ENCODE measurements at regions not wholly inside any gene's neighbourhood (a gene's known extent, or its start where the extent isn't known, plus 50 kb on each side); places are given as distances from the start of the nearest gene placed in this dataset.
"Not testable (repeated sequence)": the region's sequence is repeated elsewhere in the genome, so short reads cannot be mapped to it uniquely, and the experiment has no call there.

GRCh38 chr4:103996064-103996463, 276.3 kb upstream of the TACR3 start:
- Mint-ChIP-seq H3K27me3 (no peaks in the 10 kb centered on the region), H3K9me3 (peaks cover 2 to 18% of the 10 kb centered on the region in 2 donors), H3K27ac (no peak overlapping the region), H3K4me3 (no peak overlapping the region), H3K4me1 (ENCODE audit: low read depth in 2 of 2) (no peaks in the 10 kb centered on the region), H3K36me3 (ENCODE audit: insufficient read depth) (no peaks in the 10 kb centered on the region)
- DNase-seq, result no peak
- no peak for ATAC-seq (replicated peaks)

- Mint-ChIP-seq H3K4me3 (no peak overlapping the region), H3K9me3 (peaks cover 0 to 22% of the 10 kb centered on the region in 2 donors), H3K4me1 (ENCODE audit: low read depth in 2 of 2) (no peaks in the 10 kb centered on the region), H3K27ac (no peak overlapping the region), H3K36me3 (ENCODE audit: insufficient read depth) (no peaks in the 10 kb centered on the region), H3K27me3 (no peaks in the 10 kb centered on the region)
- DNase-seq, result no peak
- no peak for ATAC-seq (replicated peaks)
Observed at GRCh38 chr4:103994059-103994458, 274.3 kb upstream of the TACR3 start.

GRCh38 chr4:103982454-103982853, 262.7 kb upstream of the TACR3 start:
- no peak for ATAC-seq (replicated peaks)

GRCh38 chr4:103948244-103949018, 228.6 kb upstream of the TACR3 start:
- DNase-seq (no peak), ATAC-seq (replicated peaks) (no peak)
- H3K4me1 Mint-ChIP-seq (ENCODE audit: low read depth in 2 of 2), result no peaks in the 10 kb centered on the region
- no peak overlapping the region for H3K27ac Mint-ChIP-seq
- H3K4me3 Mint-ChIP-seq, result no peak overlapping the region
- H3K36me3 Mint-ChIP-seq (ENCODE audit: insufficient read depth), result no peaks in the 10 kb centered on the region
- H3K27me3 Mint-ChIP-seq, result no peaks in the 10 kb centered on the region
- H3K9me3 Mint-ChIP-seq, result no peaks in the 10 kb centered on the region

More at GRCh38 chr4:103982454-103982853, 262.7 kb upstream of the TACR3 start:
- Mint-ChIP-seq H3K4me1 (ENCODE audit: low read depth in 2 of 2) (no peaks in the 10 kb centered on the region), H3K9me3 (peaks cover 0 to 8% of the 10 kb centered on the region in 2 donors), H3K27me3 (no peaks in the 10 kb centered on the region), H3K27ac (no peak overlapping the region), H3K36me3 (ENCODE audit: insufficient read depth) (no peaks in the 10 kb centered on the region), H3K4me3 (no peak overlapping the region)
- no peak for DNase-seq

- no peaks in the 10 kb centered on the region for H3K4me1 Mint-ChIP-seq (ENCODE audit: low read depth in 2 of 2)
- no peak overlapping the region for H3K4me3 Mint-ChIP-seq
- ATAC-seq (replicated peaks), result no peak
Observed at GRCh38 chr4:103947617-103948016, 227.8 kb upstream of the TACR3 start.

GRCh38 chr4:103946621-103947268, 227.0 kb upstream of the TACR3 start:
- not testable (repeated sequence) for H3K9me3 Mint-ChIP-seq; DNase-seq; H3K36me3 Mint-ChIP-seq (ENCODE audit: insufficient read depth); ATAC-seq (replicated peaks); H3K27me3 Mint-ChIP-seq; H3K4me1 Mint-ChIP-seq (ENCODE audit: low read depth in 2 of 2); H3K4me3 Mint-ChIP-seq; H3K27ac Mint-ChIP-seq

More at GRCh38 chr4:103947617-103948016, 227.8 kb upstream of the TACR3 start:
- DNase-seq, result no peak
- no peaks in the 10 kb centered on the region for H3K9me3 Mint-ChIP-seq
- H3K36me3 Mint-ChIP-seq (ENCODE audit: insufficient read depth), result no peaks in the 10 kb centered on the region
- no peak overlapping the region for H3K27ac Mint-ChIP-seq
- no peaks in the 10 kb centered on the region for H3K27me3 Mint-ChIP-seq

GRCh38 chr4:103938488-103938887, 218.7 kb upstream of the TACR3 start:
- DNase-seq, result no peak
- no peaks in the 10 kb centered on the region for H3K27me3 Mint-ChIP-seq
- no peak for ATAC-seq (replicated peaks)
- H3K4me1 Mint-ChIP-seq (ENCODE audit: low read depth in 2 of 2), result no peaks in the 10 kb centered on the region
- H3K4me3 Mint-ChIP-seq, result no peak overlapping the region
- H3K9me3 Mint-ChIP-seq, result peaks cover 0 to 3% of the 10 kb centered on the region in 2 donors
- H3K27ac Mint-ChIP-seq, result no peak overlapping the region
- no peaks in the 10 kb centered on the region for H3K36me3 Mint-ChIP-seq (ENCODE audit: insufficient read depth)

GRCh38 chr4:103936653-103937145, 216.9 kb upstream of the TACR3 start:
- no peak overlapping the region for H3K4me3 Mint-ChIP-seq
- no peaks in the 10 kb centered on the region for H3K36me3 Mint-ChIP-seq (ENCODE audit: insufficient read depth)
- no peaks in the 10 kb centered on the region for H3K9me3 Mint-ChIP-seq
- DNase-seq (no peak), ATAC-seq (replicated peaks) (no peak)
- no peaks in the 10 kb centered on the region for H3K27me3 Mint-ChIP-seq
- H3K4me1 Mint-ChIP-seq (ENCODE audit: low read depth in 2 of 2), result no peaks in the 10 kb centered on the region
- H3K27ac Mint-ChIP-seq, result no peak overlapping the region

- ATAC-seq (replicated peaks) (no peak), DNase-seq (no peak)
- H3K4me3 Mint-ChIP-seq, result no peak overlapping the region
- no peaks in the 10 kb centered on the region for H3K36me3 Mint-ChIP-seq (ENCODE audit: insufficient read depth)
- no peaks in the 10 kb centered on the region for H3K27me3 Mint-ChIP-seq
- H3K27ac Mint-ChIP-seq, result no peak overlapping the region
- no peaks in the 10 kb centered on the region for H3K4me1 Mint-ChIP-seq (ENCODE audit: low read depth in 2 of 2)
- no peaks in the 10 kb centered on the region for H3K9me3 Mint-ChIP-seq
Observed at GRCh38 chr4:103934178-103934789, 214.5 kb upstream of the TACR3 start.

GRCh38 chr4:103928370-103928769, 208.6 kb upstream of the TACR3 start:
- no peak overlapping the region for H3K27ac Mint-ChIP-seq
- ATAC-seq (replicated peaks) (no peak), DNase-seq (no peak)
- no peaks in the 10 kb centered on the region for H3K36me3 Mint-ChIP-seq (ENCODE audit: insufficient read depth)
- H3K4me1 Mint-ChIP-seq (ENCODE audit: low read depth in 2 of 2), result no peaks in the 10 kb centered on the region
- no peaks in the 10 kb centered on the region for H3K27me3 Mint-ChIP-seq
- H3K4me3 Mint-ChIP-seq, result no peak overlapping the region
- H3K9me3 Mint-ChIP-seq, result peaks cover 0 to 2% of the 10 kb centered on the region in 2 donors

GRCh38 chr4:103923551-103923950, 203.8 kb upstream of the TACR3 start:
- Mint-ChIP-seq H3K27ac (no peak overlapping the region), H3K4me1 (ENCODE audit: low read depth in 2 of 2) (no peaks in the 10 kb centered on the region), H3K27me3 (no peaks in the 10 kb centered on the region), H3K36me3 (ENCODE audit: insufficient read depth) (no peaks in the 10 kb centered on the region), H3K9me3 (peaks cover 0 to 3% of the 10 kb centered on the region in 2 donors), H3K4me3 (no peak overlapping the region)
- no peak for ATAC-seq (replicated peaks)
- no peak for DNase-seq

GRCh38 chr4:103918214-103918613, 198.4 kb upstream of the TACR3 start:
- Mint-ChIP-seq H3K4me3 (no peak overlapping the region), H3K27ac (no peak overlapping the region), H3K27me3 (no peaks in the 10 kb centered on the region), H3K9me3 (peaks cover 0 to 2% of the 10 kb centered on the region in 2 donors), H3K4me1 (ENCODE audit: low read depth in 2 of 2) (no peaks in the 10 kb centered on the region), H3K36me3 (ENCODE audit: insufficient read depth) (no peaks in the 10 kb centered on the region)
- DNase-seq, result no peak
- ATAC-seq (replicated peaks), result no peak

GRCh38 chr4:103915224-103915869, 195.6 kb upstream of the TACR3 start:
- no peaks in the 10 kb centered on the region for H3K36me3 Mint-ChIP-seq (ENCODE audit: insufficient read depth)
- ATAC-seq (replicated peaks) (no peak), DNase-seq (no peak)
- H3K4me3 Mint-ChIP-seq, result no peak overlapping the region
- H3K4me1 Mint-ChIP-seq (ENCODE audit: low read depth in 2 of 2), result no peaks in the 10 kb centered on the region
- no peak overlapping the region for H3K27ac Mint-ChIP-seq
- no peaks in the 10 kb centered on the region for H3K27me3 Mint-ChIP-seq
- no peaks in the 10 kb centered on the region for H3K9me3 Mint-ChIP-seq
